NCI-H146 (cell line): ENCODE measurements at regions not wholly inside any gene's neighbourhood (a gene's known extent, or its start where the extent isn't known, plus 50 kb on each side); places are given as distances from the start of the nearest gene placed in this dataset.
"Not testable (repeated sequence)": the region's sequence is repeated elsewhere in the genome, so short reads cannot be mapped to it uniquely, and the experiment has no call there.

Experiments used
- DNase-seq: peaks from one replicate; lab custom pipeline; 2025; lab: John Stamatoyannopoulos, UW

GRCh38 chr5:174642816-174643405 lies 81.5 kb upstream of the MSX2 start:
- no peak for DNase-seq

- DNase-seq = no peak
These were observed 79.9 kb upstream of the MSX2 start for GRCh38 chr5:174644436-174644835.

- DNase-seq = no peak
These were observed 79.5 kb upstream of the MSX2 start for GRCh38 chr5:174644923-174645322.

GRCh38 chr5:174645677-174646076 lies 78.7 kb upstream of the MSX2 start:
- DNase-seq = no peak

- not testable (repeated sequence) for DNase-seq
These were observed 75.8 kb upstream of the MSX2 start for GRCh38 chr5:174648618-174649017.

GRCh38 chr5:174649391-174649790 lies 75.0 kb upstream of the MSX2 start:
- DNase-seq = no peak

GRCh38 chr5:174654442-174654841 lies 69.9 kb upstream of the MSX2 start:
- no peak for DNase-seq

GRCh38 chr5:174655351-174655750 lies 69.0 kb upstream of the MSX2 start:
- DNase-seq = no peak

GRCh38 chr5:174664180-174664850 lies 60.1 kb upstream of the MSX2 start:
- DNase-seq = no peak

GRCh38 chr5:174665347-174665746 lies 59.0 kb upstream of the MSX2 start:
- DNase-seq = no peak

- DNase-seq = no peak
These were observed 56.9 kb upstream of the MSX2 start for GRCh38 chr5:174667526-174667925.

GRCh38 chr5:174668349-174668748 lies 56.0 kb upstream of the MSX2 start:
- no peak for DNase-seq
